IMR-90 (cell line): ENCODE measurements at regions not wholly inside any gene's neighbourhood (a gene's known extent, or its start where the extent isn't known, plus 50 kb on each side); places are given as distances from the start of the nearest gene placed in this dataset.

ENCODE experiments used
- ATAC-seq: fragments of 200-7000 bp; cut with Tn5 transposase; 2 replicates; pipeline ENCODE4 v1.9.1; 2020; ENCODE audit warnings: low read depth, mild to moderate bottlenecking, moderate library complexity
- BruUV-seq: library from RNA; stranded (reverse); fragments of 400-500 nt; replicated peaks from 2 replicates; lab custom pipeline; 2021; lab: Mats Ljungman, UMichigan
- CTCF ChIA-PET: fragments of 300-600 bp; formaldehyde crosslinking; extraction: SDS; loops from one replicate; lab custom pipeline; 2021; ENCODE audit warnings: antibody characterized with exemption; lab: Yijun Ruan, JAX
- POLR2A ChIA-PET: fragments of 300-600 bp; sonication (Branson Sonifier 250); formaldehyde crosslinking; loops from one replicate; lab custom pipeline; 2022; ENCODE audit warnings: antibody characterized with exemption; ENCODE audit not compliant: unreplicated experiment; lab: Charles Lee
- DNase-seq: peaks from one replicate; pipeline ENCODE4 v3.0.0; 2013
- H2AFZ ChIP-seq: replicated peaks from 2 replicates; pipeline ENCODE3; 2013; ENCODE audit warnings: low read length, mild to moderate bottlenecking; ENCODE audit not compliant: poor library complexity
- H2AK5ac ChIP-seq: 2 replicates; pipeline ENCODE4 v1.6.1; 2013; ENCODE audit warnings: low read depth, low read length, inconsistent platforms
- H2AK9ac ChIP-seq: replicated peaks from 2 replicates; pipeline ENCODE3; 2013; ENCODE audit warnings: mild to moderate bottlenecking, low read depth, low read length, moderate library complexity; ENCODE audit not compliant: poor library complexity
- H2BK120ac ChIP-seq: 2 replicates; pipeline ENCODE4 v1.6.1; 2013; ENCODE audit warnings: low read depth, low read length, inconsistent platforms
- H2BK15ac ChIP-seq: 3 replicates; pipeline ENCODE4 v1.6.1; 2013; ENCODE audit warnings: low read depth, low read length, inconsistent platforms
- H2BK20ac ChIP-seq: 2 replicates; pipeline ENCODE4 v1.6.1; 2013; ENCODE audit warnings: low read depth, mild to moderate bottlenecking, inconsistent platforms, low read length, moderate library complexity
- H2BK5ac ChIP-seq: 2 replicates; pipeline ENCODE4 v1.6.1; 2013; ENCODE audit warnings: mild to moderate bottlenecking, low read depth, low read length, inconsistent platforms; ENCODE audit not compliant: poor library complexity, severe bottlenecking
- H3K14ac ChIP-seq: replicated peaks from 2 replicates; pipeline ENCODE4 v1.6.1; 2013; ENCODE audit warnings: low read depth, low read length, inconsistent platforms
- H3K18ac ChIP-seq: 2 replicates; pipeline ENCODE4 v1.6.1; 2013; ENCODE audit warnings: low read depth, low read length, control low read depth
- H3K23ac ChIP-seq: 2 replicates; pipeline ENCODE4 v1.6.1; 2013; ENCODE audit warnings: low read depth, low read length, inconsistent platforms
- H3K27ac ChIP-seq: 2 replicates; pipeline ENCODE4 v1.5.1; 2013; ENCODE audit warnings: mild to moderate bottlenecking, control low read depth, low read length; ENCODE audit not compliant: insufficient read depth
- H3K27me3 ChIP-seq: 2 replicates; pipeline ENCODE4 v1.6.1; 2013; ENCODE audit warnings: low read length; ENCODE audit not compliant: control insufficient read depth, insufficient read depth
- H3K36me3 ChIP-seq: 2 replicates; pipeline ENCODE4 v1.6.1; 2013; ENCODE audit warnings: low read length, mixed read lengths; ENCODE audit not compliant: control insufficient read depth, insufficient read depth
- H3K4ac ChIP-seq: 2 replicates; pipeline ENCODE4 v1.6.1; 2013; ENCODE audit warnings: low read depth, low read length, inconsistent platforms
- H3K4me1 ChIP-seq: 2 replicates; pipeline ENCODE4 v1.6.1; 2013; ENCODE audit warnings: low read length, mixed read lengths; ENCODE audit not compliant: control insufficient read depth, insufficient read depth
- H3K4me2 ChIP-seq: 2 replicates; pipeline ENCODE4 v1.6.1; 2013; ENCODE audit warnings: low read depth, mild to moderate bottlenecking, control low read depth, low read length, moderate library complexity
- H3K4me3 ChIP-seq: 2 replicates; pipeline ENCODE4 v1.5.1; 2013; ENCODE audit warnings: low read depth, mild to moderate bottlenecking, control low read depth, low read length, moderate library complexity; ENCODE audit not compliant: insufficient read depth
- H3K56ac ChIP-seq: 2 replicates; pipeline ENCODE4 v1.6.1; 2013; ENCODE audit warnings: low read length, inconsistent platforms; ENCODE audit not compliant: insufficient read depth; ENCODE audit errors: extremely low read depth
- H3K79me1 ChIP-seq, 2 experiments: 2 replicates each; pipeline ENCODE4 v1.6.1; 2013; ENCODE audit warnings: low read length in 2 of 2, inconsistent platforms in 1 of 2, low read depth in 1 of 2
- H3K9ac ChIP-seq: 2 replicates; pipeline ENCODE4 v1.6.1; 2013; ENCODE audit warnings: low read depth, low read length, control low read depth
- H3K9me1 ChIP-seq: 2 replicates; pipeline ENCODE4 v1.6.1; 2013; ENCODE audit warnings: low read length, inconsistent platforms; ENCODE audit not compliant: insufficient read depth
- H3K9me3 ChIP-seq: 2 replicates; pipeline ENCODE4 v1.6.1; 2013; ENCODE audit warnings: low read length; ENCODE audit not compliant: control insufficient read depth, insufficient read depth
- H4K20me1 ChIP-seq: 2 replicates; pipeline ENCODE4 v1.6.1; 2013; ENCODE audit warnings: low read length, inconsistent platforms; ENCODE audit not compliant: insufficient read depth
- H4K5ac ChIP-seq: 2 replicates; pipeline ENCODE4 v1.6.1; 2013; ENCODE audit warnings: mild to moderate bottlenecking, low read depth, low read length, control low read depth
- H4K8ac ChIP-seq, 2 experiments: 2 replicates each; pipeline ENCODE4 v1.6.1; 2013; ENCODE audit warnings: low read depth in 2 of 2, low read length in 2 of 2, control low read depth in 1 of 2, inconsistent platforms in 1 of 2
- H4K91ac ChIP-seq: 2 replicates; pipeline ENCODE4 v1.6.1; 2013; ENCODE audit warnings: low read depth, low read length, inconsistent platforms; ENCODE audit not compliant: insufficient read depth
- BHLHE40 ChIP-seq: fragments of 150-350 bp; IDR thresholded peaks from 2 replicates; pipeline ENCODE4 v1.6.1; 2016; ENCODE audit warnings: mild to moderate bottlenecking, low read depth, low read length
- CEBPB ChIP-seq: IDR thresholded peaks from 2 replicates; pipeline ENCODE4 v1.6.1; 2012; ENCODE audit warnings: low read depth, low read length, improper control_type of control experiment
- CHD1 ChIP-seq: IDR thresholded peaks from 2 replicates; pipeline ENCODE4 v1.6.1; 2012; ENCODE audit warnings: low read depth, low read length, improper control_type of control experiment
- CTCF ChIP-seq: conservative IDR thresholded peaks from 2 replicates; pipeline ENCODE4 v1.5.1; 2012; ENCODE audit warnings: mild to moderate bottlenecking, low read depth, low read length, improper control_type of control experiment
- ELK1 ChIP-seq: fragments of 150-350 bp; IDR thresholded peaks from 2 replicates; pipeline ENCODE4 v1.6.1; 2016; ENCODE audit warnings: low read depth, mild to moderate bottlenecking, low read length, moderate library complexity, borderline replicate concordance
- FOS ChIP-seq: fragments of 150-350 bp; IDR thresholded peaks from 2 replicates; pipeline ENCODE4 v1.6.1; 2016; ENCODE audit warnings: low read depth, low read length
- MAFK ChIP-seq: IDR thresholded peaks from 2 replicates; pipeline ENCODE4 v1.6.1; 2012; ENCODE audit warnings: low read depth, low read length, improper control_type of control experiment
- MAZ ChIP-seq: IDR thresholded peaks from 2 replicates; pipeline ENCODE4 v1.6.1; 2012; ENCODE audit warnings: low read depth, mild to moderate bottlenecking, low read length, improper control_type of control experiment, moderate library complexity, borderline replicate concordance
- MXI1 ChIP-seq: IDR thresholded peaks from 2 replicates; pipeline ENCODE4 v1.6.1; 2012; ENCODE audit warnings: low read depth, mild to moderate bottlenecking, low read length, moderate library complexity, borderline replicate concordance
- NFE2L2 ChIP-seq: fragments of 150-350 bp; IDR thresholded peaks from 2 replicates; pipeline ENCODE4 v1.6.1; 2016; ENCODE audit warnings: low read depth, mild to moderate bottlenecking, low read length
- POLR2A ChIP-seq: IDR thresholded peaks from 2 replicates; pipeline ENCODE4 v1.6.1; 2012; ENCODE audit warnings: mild to moderate bottlenecking, low read depth, low read length
- RAD21 ChIP-seq: IDR thresholded peaks from 2 replicates; pipeline ENCODE4 v1.6.1; 2012; ENCODE audit warnings: low read length, improper control_type of control experiment
- RCOR1 ChIP-seq: IDR thresholded peaks from 2 replicates; pipeline ENCODE4 v1.6.1; 2012; ENCODE audit warnings: mild to moderate bottlenecking, low read length, improper control_type of control experiment; ENCODE audit not compliant: insufficient replicate concordance
- RFX5 ChIP-seq: IDR thresholded peaks from 2 replicates; pipeline ENCODE4 v1.8.0; 2012; ENCODE audit warnings: low read depth, mild to moderate bottlenecking, low read length, moderate library complexity
- SMC3 ChIP-seq: fragments of 150-350 bp; IDR thresholded peaks from 2 replicates; pipeline ENCODE4 v1.6.1; 2016; ENCODE audit warnings: low read depth, mild to moderate bottlenecking, antibody characterized with exemption, low read length, moderate library complexity
- USF2 ChIP-seq: fragments of 150-350 bp; IDR thresholded peaks from 2 replicates; pipeline ENCODE4 v1.6.1; 2017; ENCODE audit warnings: mild to moderate bottlenecking, antibody characterized with exemption, low read length, low read depth
- WGBS, 2 experiments: methylation state at CpG; one replicate each; pipeline versions ENCODE4 v1.1.5 to v1.1.7; 2013; ENCODE audit warnings: missing lambda C conversion rate in 2 of 2; ENCODE audit not compliant: insufficient read length in 1 of 2; ENCODE audit errors: extremely low coverage in 2 of 2; 5-methylcytosine and 5-hydroxymethylcytosine counted together
- dilution Hi-C: fragments of 300-500 bp; cut with HindIII; formaldehyde crosslinking; loops from one replicate; pipeline ENCODE4 v1.14.3; 2018; ENCODE audit warnings: low sequenced_read_pairs; ENCODE audit not compliant: unreplicated experiment
- in situ Hi-C: fragments of 300-500 bp; cut with MboI; formaldehyde crosslinking; loops from 3 replicates; pipeline ENCODE4 v1.14.3; 2019; ENCODE audit warnings: low sequenced_read_pairs, inconsistent platforms, mixed read lengths
- intact Hi-C: fragments of 100-400 bp; cut with micrococcal nuclease; formaldehyde crosslinking; loops from 2 replicates; pipeline ENCODE4 v1.10.0; 2022

- no CpG with 5 or more reads among the region's 5 CpGs for WGBS, 2 experiments
- Histone ChIP-seq H3K4me1 (no peaks in the 10 kb centered on the region), H4K20me1 (no peaks in the 10 kb centered on the region), H2BK5ac (no peak overlapping the region), H4K8ac (no peak overlapping the region), H3K27ac (no peak overlapping the region), H3K79me1 (no peaks in the 10 kb centered on the region), H3K36me3 (no peaks in the 10 kb centered on the region), H3K56ac (no peak overlapping the region), H2AK9ac (no peak overlapping the region), H3K27me3 (no peaks in the 10 kb centered on the region), H2BK15ac (no peak overlapping the region), H2BK20ac (no peak overlapping the region), H3K9ac (no peak overlapping the region), H4K91ac (no peak overlapping the region), H3K14ac (no peak overlapping the region), H3K9me1 (no peaks in the 10 kb centered on the region), H3K9me3 (peaks cover 13% of the 10 kb centered on the region), H3K18ac (no peak overlapping the region), H2AK5ac (no peak overlapping the region), H2AFZ (no peak overlapping the region), H3K4me2 (no peak overlapping the region), H3K4me3 (no peak overlapping the region), H3K4ac (no peak overlapping the region), H2BK120ac (no peak overlapping the region), H4K5ac (no peak overlapping the region), H3K23ac (no peak overlapping the region)
- in situ Hi-C loops, result no loop called here
- intact Hi-C loops, result no loop called here
- ATAC-seq (no peak), DNase-seq (no peak)
- CTCF ChIA-PET, result no interaction called here
- BruUV-seq, result no TSS peak
- no peak for TF ChIP-seq MAFK
- no peak for TF ChIP-seq FOS
- TF ChIP-seq MAZ, result no peak
- no peak for TF ChIP-seq CHD1
- no peak for TF ChIP-seq ELK1
- TF ChIP-seq RAD21, result no peak
- no peak for TF ChIP-seq SMC3
- TF ChIP-seq BHLHE40, result no peak
- TF ChIP-seq NFE2L2, result no peak
- TF ChIP-seq MXI1, result no peak
- no peak for TF ChIP-seq RFX5
- TF ChIP-seq RCOR1, result no peak
- no peak for TF ChIP-seq CEBPB
- no peak for TF ChIP-seq USF2
- no peak for TF ChIP-seq CTCF
- no peak for TF ChIP-seq POLR2A
- dilution Hi-C loops, result no loop called here
- POLR2A ChIA-PET, result no interaction called here
These were observed 431.2 kb downstream of the HAPSTR1 start for GRCh38 chr16:9522614-9523013.
